Right renal cortex interstitium (tissue), 3 donors: ENCODE measurements at regions not wholly inside any gene's neighbourhood (a gene's known extent, or its start where the extent isn't known, plus 50 kb on each side); places are given as distances from the start of the nearest gene placed in this dataset.
"Not testable (repeated sequence)": the region's sequence is repeated elsewhere in the genome, so short reads cannot be mapped to it uniquely, and the experiment has no call there.

Experiments used
- DNase-seq, 3 donors: peaks; one replicate each; pipeline ENCODE4 v3.0.0-alpha.2; 2013; ENCODE audit warnings: low read depth in 3 of 3, low spot score in 2 of 3

GRCh38 chr2:176565641-176566323 lies 296.5 kb downstream of the MTX2 start:
- no peak for DNase-seq

- no peak for DNase-seq
Measured at GRCh38 chr2:176566496-176566895, 297.3 kb downstream of the MTX2 start.

- no peak for DNase-seq
Measured at GRCh38 chr2:176566961-176567360, 297.7 kb downstream of the MTX2 start.

- DNase-seq: no peak
Measured at GRCh38 chr2:176567361-176567760, 298.1 kb downstream of the MTX2 start.

GRCh38 chr2:176569574-176569973 lies 300.3 kb downstream of the MTX2 start:
- DNase-seq: no peak

GRCh38 chr2:176573612-176574483 lies 304.6 kb downstream of the MTX2 start:
- DNase-seq: no peak

GRCh38 chr2:176574484-176575236 lies 305.4 kb downstream of the MTX2 start:
- DNase-seq: no peak

- DNase-seq: no peak
Measured at GRCh38 chr2:176575237-176575744, 306.0 kb downstream of the MTX2 start.

- no peak for DNase-seq
Measured at GRCh38 chr2:176577054-176577453, 307.8 kb downstream of the MTX2 start.

GRCh38 chr2:176578292-176578691 lies 309.1 kb downstream of the MTX2 start:
- not testable (repeated sequence) for DNase-seq

GRCh38 chr2:176579608-176580007 lies 310.4 kb downstream of the MTX2 start:
- DNase-seq: no peak

GRCh38 chr2:176581557-176582165 lies 312.4 kb downstream of the MTX2 start:
- no peak for DNase-seq

- no peak for DNase-seq
Measured at GRCh38 chr2:176582176-176582575, 312.9 kb downstream of the MTX2 start.

- no peak for DNase-seq
Measured at GRCh38 chr2:176582990-176583481, 313.8 kb downstream of the MTX2 start.

GRCh38 chr2:176583607-176584006 lies 314.4 kb downstream of the MTX2 start:
- no peak for DNase-seq

- no peak for DNase-seq
Measured at GRCh38 chr2:176584333-176584732, 315.1 kb downstream of the MTX2 start.

GRCh38 chr2:176585291-176585690 lies 316.0 kb downstream of the MTX2 start:
- DNase-seq: no peak

GRCh38 chr2:176585791-176586190 lies 316.5 kb downstream of the MTX2 start:
- DNase-seq: no peak

GRCh38 chr2:176589287-176589686 lies 320.0 kb downstream of the MTX2 start:
- DNase-seq: no peak

- no peak for DNase-seq
Measured at GRCh38 chr2:176589825-176590440, 320.7 kb downstream of the MTX2 start.
